GM13976 (cell line): ENCODE measurements at regions not wholly inside any gene's neighbourhood (a gene's known extent, or its start where the extent isn't known, plus 50 kb on each side); places are given as distances from the start of the nearest gene placed in this dataset.
"Not testable (repeated sequence)": the region's sequence is repeated elsewhere in the genome, so short reads cannot be mapped to it uniquely, and the experiment has no call there.

ENCODE experiments used
- DNase-seq: peaks from one replicate; pipeline ENCODE4 v3.0.0; 2012; ENCODE audit warnings: low spot score
- CTCF ChIP-seq: IDR thresholded peaks from 2 replicates; pipeline ENCODE4 v1.5.1; 2012; ENCODE audit warnings: borderline replicate concordance, mild to moderate bottlenecking; ENCODE audit not compliant: insufficient read depth; ENCODE audit errors: extremely low read depth, missing control alignments, control extremely low read depth
- in situ Hi-C: fragments of 300-500 bp; cut with MboI; formaldehyde crosslinking; loops from one replicate; pipeline ENCODE4 v1.12.0; 2022; ENCODE audit warnings: low sequenced_read_pairs, mixed read lengths, inconsistent platforms; ENCODE audit not compliant: unreplicated experiment

- in situ Hi-C loops = no loop called here
- no peak for TF ChIP-seq CTCF
- DNase-seq = no peak
Measured at GRCh38 chr2:64930258-64930671, 58.9 kb upstream of the SLC1A4 start.

- in situ Hi-C loops = no loop called here
- no peak for TF ChIP-seq CTCF
- no peak for DNase-seq
Measured at GRCh38 chr2:64931246-64932115, 57.7 kb upstream of the SLC1A4 start.

- no peak for DNase-seq
Measured at GRCh38 chr2:64932116-64932370, 57.2 kb upstream of the SLC1A4 start.

GRCh38 chr2:64932371-64933216, 56.6 kb upstream of the SLC1A4 start:
- TF ChIP-seq CTCF = no peak
- in situ Hi-C loops = no loop called here
- peak; percentile 64 for DNase-seq

More at GRCh38 chr2:64932116-64932370, 57.2 kb upstream of the SLC1A4 start:
- no peak for TF ChIP-seq CTCF
- in situ Hi-C loops = no loop called here

GRCh38 chr2:64934530-64934929, 54.7 kb upstream of the SLC1A4 start:
- no peak for TF ChIP-seq CTCF
- DNase-seq = no peak
- in situ Hi-C loops = no loop called here

- TF ChIP-seq CTCF = no peak
- in situ Hi-C loops = no loop called here
- no peak for DNase-seq
Measured at GRCh38 chr2:64936809-64937208, 52.4 kb upstream of the SLC1A4 start.

GRCh38 chr2:64937314-64937686, 51.9 kb upstream of the SLC1A4 start:
- DNase-seq, in situ Hi-C loops: not testable (repeated sequence)
